ENCODE measurements at regions not wholly inside any gene's neighbourhood (a gene's known extent, or its start where the extent isn't known, plus 50 kb on each side); places are given as distances from the start of the nearest gene placed in this dataset.
A peak's percentile ranks its signal among the peaks of the same experiment; 100 is the strongest.
"Not testable (repeated sequence)": the region's sequence is repeated elsewhere in the genome, so short reads cannot be mapped to it uniquely, and the experiment has no call there.

DNA sequence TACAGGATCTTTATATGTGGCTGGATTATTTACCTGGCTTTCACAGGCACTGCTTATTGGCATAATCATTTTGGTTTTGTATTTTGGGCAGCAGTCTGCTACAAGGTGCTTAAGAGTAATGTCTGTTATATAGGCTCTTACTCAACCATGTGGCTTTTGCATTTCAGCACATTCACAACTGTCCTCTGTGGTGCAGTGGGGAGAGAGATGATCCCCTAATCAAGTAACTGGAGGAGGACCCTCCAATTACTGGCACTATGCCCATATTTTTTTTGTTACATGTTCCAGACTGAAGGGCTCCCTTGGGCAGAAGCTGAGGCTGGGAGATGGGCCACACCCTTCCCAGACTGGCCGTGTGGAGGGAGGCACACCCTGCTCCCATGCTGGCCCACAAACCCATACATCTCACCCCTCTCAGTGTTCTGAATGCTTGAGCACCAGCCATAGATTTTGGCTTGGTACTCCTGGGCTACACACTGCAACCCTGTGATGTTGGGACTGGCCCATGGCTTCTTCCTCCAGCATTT lies 173.5 kb downstream of the FAM174A start:
- H3K36me3 ChIP-seq = no peaks in the 10 kb centered on the region
- ATAC-seq = peak; percentile 13
- no peaks in the 10 kb centered on the region for H3K4me1 ChIP-seq
- H3K27ac ChIP-seq = no peak overlapping the region
- H3K4me3 ChIP-seq = no peak overlapping the region
- no peaks in the 10 kb centered on the region for H3K27me3 ChIP-seq
- no peaks in the 10 kb centered on the region for H3K9me3 ChIP-seq
- TF ChIP-seq EP300 (IDR thresholded peaks at IDR 0.05) = no peak
- TF ChIP-seq POLR2AphosphoS5 (IDR thresholded peaks at IDR 0.05) = no peak
- TF ChIP-seq POLR2A (IDR thresholded peaks at IDR 0.05) = no peak
- TF ChIP-seq, protein P1, sequence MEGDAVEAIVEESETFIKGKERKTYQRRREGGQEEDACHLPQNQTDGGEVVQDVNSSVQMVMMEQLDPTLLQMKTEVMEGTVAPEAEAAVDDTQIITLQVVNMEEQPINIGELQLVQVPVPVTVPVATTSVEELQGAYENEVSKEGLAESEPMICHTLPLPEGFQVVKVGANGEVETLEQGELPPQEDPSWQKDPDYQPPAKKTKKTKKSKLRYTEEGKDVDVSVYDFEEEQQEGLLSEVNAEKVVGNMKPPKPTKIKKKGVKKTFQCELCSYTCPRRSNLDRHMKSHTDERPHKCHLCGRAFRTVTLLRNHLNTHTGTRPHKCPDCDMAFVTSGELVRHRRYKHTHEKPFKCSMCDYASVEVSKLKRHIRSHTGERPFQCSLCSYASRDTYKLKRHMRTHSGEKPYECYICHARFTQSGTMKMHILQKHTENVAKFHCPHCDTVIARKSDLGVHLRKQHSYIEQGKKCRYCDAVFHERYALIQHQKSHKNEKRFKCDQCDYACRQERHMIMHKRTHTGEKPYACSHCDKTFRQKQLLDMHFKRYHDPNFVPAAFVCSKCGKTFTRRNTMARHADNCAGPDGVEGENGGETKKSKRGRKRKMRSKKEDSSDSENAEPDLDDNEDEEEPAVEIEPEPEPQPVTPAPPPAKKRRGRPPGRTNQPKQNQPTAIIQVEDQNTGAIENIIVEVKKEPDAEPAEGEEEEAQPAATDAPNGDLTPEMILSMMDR (IDR thresholded peaks at IDR 0.05) = no peak
- no CpG with 5 or more reads among the region's 1 CpG for WGBS, 2 donors (ENCODE audit: low coverage in 1 of 2)

DNA sequence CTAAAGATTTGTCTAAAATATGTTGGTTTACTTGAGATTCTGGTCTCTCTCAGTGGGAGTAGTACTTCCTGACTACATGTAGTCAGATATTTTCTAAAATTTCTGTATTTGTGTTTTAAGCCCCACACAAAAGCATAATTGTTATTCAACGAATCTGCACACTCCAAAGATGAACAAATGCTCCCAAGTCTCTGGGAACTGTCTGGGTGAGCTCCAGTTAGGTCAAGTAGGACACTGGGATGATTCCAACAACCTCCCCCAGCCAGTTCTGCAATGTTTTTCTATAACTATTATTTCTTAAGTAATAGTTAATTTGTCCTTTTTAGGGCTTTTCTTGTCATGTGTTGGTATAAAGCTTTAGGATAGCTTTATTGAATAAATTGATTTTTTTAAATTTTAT lies 174.6 kb downstream of the FAM174A start:
- Histone ChIP-seq H3K36me3 (no peaks in the 10 kb centered on the region), H3K27me3 (no peaks in the 10 kb centered on the region), H3K4me3 (no peak overlapping the region), H3K27ac (no peak overlapping the region), H3K9me3 (no peaks in the 10 kb centered on the region), H3K4me1 (no peaks in the 10 kb centered on the region)
- no peak for ATAC-seq
- 50 to 83% methylated on average over 1 of the region's 1 CpG for WGBS, 2 donors (ENCODE audit: low coverage in 1 of 2)
- TF ChIP-seq EP300 (IDR thresholded peaks at IDR 0.05) = no peak
- TF ChIP-seq, protein P1 (IDR thresholded peaks at IDR 0.05) = no peak
- no peak for TF ChIP-seq POLR2A (IDR thresholded peaks at IDR 0.05)
- no peak for TF ChIP-seq POLR2AphosphoS5 (IDR thresholded peaks at IDR 0.05)

DNA sequence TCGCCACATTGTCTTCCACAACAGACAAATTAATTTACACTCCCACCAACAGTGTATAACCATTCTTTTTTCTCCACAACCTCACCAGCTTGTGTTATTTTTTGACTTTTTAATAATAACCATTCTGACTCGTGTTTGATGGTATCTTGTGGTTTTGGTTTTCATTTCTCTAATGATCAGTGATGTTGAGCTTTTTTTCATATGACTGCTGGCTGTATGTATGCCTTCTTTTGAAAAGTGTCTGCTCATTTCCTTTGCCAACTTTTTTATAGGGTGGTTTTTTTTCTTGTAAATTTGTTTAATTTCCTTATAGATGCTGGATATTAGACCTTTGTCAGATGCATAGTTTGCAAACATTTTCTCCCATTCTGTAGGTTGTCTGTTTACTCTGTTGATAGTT lies 179.6 kb downstream of the FAM174A start:
- not testable (repeated sequence) for ATAC-seq, H3K36me3 ChIP-seq, H3K27me3 ChIP-seq, H3K4me3 ChIP-seq, H3K27ac ChIP-seq, H3K9me3 ChIP-seq, H3K4me1 ChIP-seq
- WGBS, 2 donors (ENCODE audit: low coverage in 1 of 2) = 64 to 83% methylated on average over 2 of the region's 2 CpGs

DNA sequence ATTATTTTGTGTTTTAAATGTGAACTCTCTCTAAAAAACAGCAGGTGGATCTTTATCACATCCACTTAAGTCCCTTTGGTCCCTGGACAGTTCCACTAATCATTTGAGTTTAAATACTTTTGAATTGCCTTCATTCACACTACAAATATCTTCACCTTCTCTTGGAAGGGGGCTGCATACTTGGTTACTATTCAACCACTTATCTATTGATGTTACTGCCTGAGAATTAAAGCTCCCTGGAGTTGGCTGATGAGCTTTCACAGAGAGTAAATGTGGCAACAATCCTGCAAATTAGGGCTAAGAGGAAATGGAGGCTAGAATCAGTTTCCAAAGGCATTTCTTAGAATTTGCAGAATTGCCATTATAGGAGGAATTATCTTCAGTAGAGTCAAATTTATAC lies 180.4 kb downstream of the ST8SIA4 start:
- H3K27me3 ChIP-seq = no peaks in the 10 kb centered on the region
- H3K27ac ChIP-seq = no peak overlapping the region
- no peaks in the 10 kb centered on the region for H3K4me1 ChIP-seq
- H3K36me3 ChIP-seq = no peaks in the 10 kb centered on the region
- H3K4me3 ChIP-seq = no peak overlapping the region
- H3K9me3 ChIP-seq = no peaks in the 10 kb centered on the region
- ATAC-seq = no peak
- TF ChIP-seq, protein P1 (IDR thresholded peaks at IDR 0.05) = no peak
- no peak for TF ChIP-seq POLR2A (IDR thresholded peaks at IDR 0.05)

DNA sequence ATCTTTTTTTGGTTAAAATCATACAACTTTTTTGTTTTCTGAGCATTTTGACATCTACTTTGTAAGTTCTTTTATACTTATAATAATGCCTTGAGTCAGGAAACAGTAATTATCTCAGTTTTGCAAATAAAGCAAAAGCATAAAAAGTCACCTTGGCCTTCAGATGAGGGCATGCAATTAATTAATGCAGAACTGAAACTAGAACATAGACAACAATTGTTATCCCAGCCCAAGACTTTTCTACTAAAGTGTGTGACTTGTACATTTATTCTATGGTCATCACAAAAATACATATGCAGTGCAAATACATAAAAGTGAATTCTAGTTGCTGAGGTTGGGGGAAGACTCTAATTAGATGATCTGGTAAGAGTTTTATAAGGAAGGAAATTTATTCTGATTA lies 179.9 kb downstream of the ST8SIA4 start:
- Histone ChIP-seq H3K4me1 (no peaks in the 10 kb centered on the region), H3K27ac (no peak overlapping the region), H3K27me3 (no peaks in the 10 kb centered on the region), H3K4me3 (no peak overlapping the region), H3K36me3 (no peaks in the 10 kb centered on the region), H3K9me3 (no peaks in the 10 kb centered on the region)
- no peak for ATAC-seq
- no peak for TF ChIP-seq POLR2AphosphoS5 (IDR thresholded peaks at IDR 0.05)
- no peak for TF ChIP-seq POLR2A (IDR thresholded peaks at IDR 0.05)
- TF ChIP-seq, protein P1 (IDR thresholded peaks at IDR 0.05) = no peak
- no peak for TF ChIP-seq EP300 (IDR thresholded peaks at IDR 0.05)

DNA sequence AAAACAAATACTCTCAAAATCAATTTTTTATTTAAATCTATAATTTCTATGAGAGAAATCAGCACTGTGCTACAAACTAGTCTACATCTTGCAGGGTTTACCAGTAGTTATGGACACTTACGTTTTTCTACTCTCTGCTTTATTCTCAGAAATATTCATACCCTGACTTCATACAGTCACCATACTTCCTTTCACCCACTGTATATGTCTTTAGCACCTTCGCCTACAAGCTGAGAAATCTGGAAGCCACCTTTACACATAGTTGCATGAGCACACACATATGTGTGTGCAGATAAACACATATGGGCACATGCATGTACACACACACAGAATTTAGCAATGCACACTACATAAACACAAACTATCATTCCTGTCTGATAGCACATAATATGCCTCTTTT lies 177.0 kb downstream of the ST8SIA4 start:
- Histone ChIP-seq H3K4me1 (no peaks in the 10 kb centered on the region), H3K27ac (no peak overlapping the region), H3K36me3 (no peaks in the 10 kb centered on the region), H3K4me3 (no peak overlapping the region), H3K27me3 (no peaks in the 10 kb centered on the region), H3K9me3 (no peaks in the 10 kb centered on the region)
- TF ChIP-seq, protein P1 (IDR thresholded peaks at IDR 0.05) = no peak
- no peak for TF ChIP-seq POLR2A (IDR thresholded peaks at IDR 0.05)
- WGBS, 2 donors (ENCODE audit: low coverage in 1 of 2) = 65 to 84% methylated on average over 2 of the region's 2 CpGs
- no peak for ATAC-seq
